Stomach (tissue), 8 donors: ENCODE measurements at regions not wholly inside any gene's neighbourhood (a gene's known extent, or its start where the extent isn't known, plus 50 kb on each side); places are given as distances from the start of the nearest gene placed in this dataset.
A peak's percentile ranks its signal among the peaks of the same experiment; 100 is the strongest.

Experiments
- DNase-seq, 2 donors: peaks; one replicate each; pipeline versions ENCODE4 v3.0.0 to v3.0.0-alpha.2; 2013 to 2019
- H3K27ac ChIP-seq, 5 donors: fragments of 200-600 bp in 4 of 5; sonication (generic) in 4 of 5; one replicate each; pipeline ENCODE4 v1.5.1; 2013 to 2019; ENCODE audit warnings: mild to moderate bottlenecking in 1 of 5, moderate library complexity in 1 of 5
- H3K27me3 ChIP-seq, 3 donors: fragments of 200-600 bp; sonication (generic); one replicate each; pipeline ENCODE4 v1.5.1; 2017 to 2019; ENCODE audit warnings: mixed run types in 1 of 3
- H3K36me3 ChIP-seq, 4 donors: fragments of 200-600 bp; sonication (generic); 1 replicate in 3 of 4; 2 replicates in 1 of 4; pipeline ENCODE4 v1.5.1; 2016 to 2019
- H3K4me1 ChIP-seq, 4 donors: fragments of 200-600 bp; sonication (generic); one replicate each; pipeline ENCODE4 v1.5.1; 2016 to 2019
- H3K4me3 ChIP-seq, 4 donors: fragments of 200-600 bp; sonication (generic) in 3 of 4; one replicate each; pipeline ENCODE4 v1.5.1; 2016 to 2019; ENCODE audit warnings: mild to moderate bottlenecking in 1 of 4
- H3K9me3 ChIP-seq, 4 donors: fragments of 200-600 bp; sonication (generic); one replicate each; pipeline ENCODE4 v1.5.1; 2016 to 2019
- EP300 ChIP-seq: sonication (generic); formaldehyde crosslinking; IDR thresholded peaks from one replicate; pipeline ENCODE4 v1.6.1; 2017; ENCODE audit warnings: antibody characterized with exemption
- POLR2A ChIP-seq, 4 donors: fragments of 450-650 bp; IDR thresholded peaks; one replicate each; pipeline ENCODE4 v1.6.1; 2016; ENCODE audit warnings: antibody characterized with exemption in 4 of 4, control low read depth in 2 of 4, mild to moderate bottlenecking in 1 of 4, moderate library complexity in 1 of 4
- POLR2AphosphoS5 ChIP-seq, 3 donors: sonication (generic); formaldehyde crosslinking; IDR thresholded peaks; one replicate each; pipeline ENCODE4 v1.6.1; 2016; ENCODE audit warnings: antibody characterized with exemption in 3 of 3
- WGBS, 5 donors: extraction: QIAGEN DNeasy Blood & Tissue Kit in 3 of 5; methylation state at CpG; one replicate each; pipeline versions ENCODE4 v1.1.5 to v1.1.7; 2013 to 2018; 5-methylcytosine and 5-hydroxymethylcytosine counted together
- intact Hi-C: fragments of 100-400 bp; cut with DNase I; formaldehyde crosslinking; loops from one replicate; pipeline ENCODE4 v1.15.1; 2023; ENCODE audit warnings: low total_unique reads
- TF ChIP-seq, protein P1 (sequence below), 7 experiments: fragments of 450-650 bp in 4 of 7; fragments of 200-600 bp in 3 of 7; sonication (generic) in 3 of 7; IDR thresholded peaks; one replicate each; pipeline ENCODE4 v1.5.1; 2016 to 2019; ENCODE audit warnings: antibody characterized with exemption in 7 of 7, control low read depth in 2 of 7, mild to moderate bottlenecking in 1 of 7
- donor health status: healthy with polysubstance abuse.
- donor health status: Bipolar disorder and iron deficiency.
- donor health status: healthy.

DNA sequence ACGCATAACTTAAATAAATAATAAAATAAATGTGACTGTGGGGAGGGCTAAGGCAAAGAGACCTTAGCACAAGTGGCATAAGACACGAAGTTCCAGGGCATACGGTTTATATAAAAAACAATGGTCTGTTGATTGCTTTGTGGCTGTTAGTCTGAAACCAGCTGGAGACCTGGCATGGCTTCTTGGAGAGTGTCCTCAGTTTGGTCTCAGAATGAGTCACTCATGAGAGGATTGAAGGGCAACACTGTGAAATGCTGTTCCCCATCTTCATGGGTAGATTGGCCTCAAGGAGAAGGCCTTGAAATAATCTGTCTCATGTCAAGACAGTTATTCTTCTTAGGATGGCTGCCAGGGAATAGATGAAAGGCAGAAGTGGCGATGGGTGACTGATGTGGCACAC, 62.2 kb downstream of the SOX2 start:
- Histone ChIP-seq H3K4me3 (no peak overlapping the region), H3K27me3 (no peaks in the 10 kb centered on the region), H3K4me1 (no peaks in the 10 kb centered on the region), H3K27ac (no peak overlapping the region), H3K36me3 (no peaks in the 10 kb centered on the region), H3K9me3 (no peaks in the 10 kb centered on the region)
- intact Hi-C loops = no loop called here
- no peak for DNase-seq
- 77 to 86% (median 81%) methylated on average over 4 of the region's 4 CpGs for WGBS, 5 donors
- no peak for TF ChIP-seq EP300
- TF ChIP-seq POLR2A (IDR thresholded peaks at IDR 0.05) = no peak
- TF ChIP-seq, protein P1, sequence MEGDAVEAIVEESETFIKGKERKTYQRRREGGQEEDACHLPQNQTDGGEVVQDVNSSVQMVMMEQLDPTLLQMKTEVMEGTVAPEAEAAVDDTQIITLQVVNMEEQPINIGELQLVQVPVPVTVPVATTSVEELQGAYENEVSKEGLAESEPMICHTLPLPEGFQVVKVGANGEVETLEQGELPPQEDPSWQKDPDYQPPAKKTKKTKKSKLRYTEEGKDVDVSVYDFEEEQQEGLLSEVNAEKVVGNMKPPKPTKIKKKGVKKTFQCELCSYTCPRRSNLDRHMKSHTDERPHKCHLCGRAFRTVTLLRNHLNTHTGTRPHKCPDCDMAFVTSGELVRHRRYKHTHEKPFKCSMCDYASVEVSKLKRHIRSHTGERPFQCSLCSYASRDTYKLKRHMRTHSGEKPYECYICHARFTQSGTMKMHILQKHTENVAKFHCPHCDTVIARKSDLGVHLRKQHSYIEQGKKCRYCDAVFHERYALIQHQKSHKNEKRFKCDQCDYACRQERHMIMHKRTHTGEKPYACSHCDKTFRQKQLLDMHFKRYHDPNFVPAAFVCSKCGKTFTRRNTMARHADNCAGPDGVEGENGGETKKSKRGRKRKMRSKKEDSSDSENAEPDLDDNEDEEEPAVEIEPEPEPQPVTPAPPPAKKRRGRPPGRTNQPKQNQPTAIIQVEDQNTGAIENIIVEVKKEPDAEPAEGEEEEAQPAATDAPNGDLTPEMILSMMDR (IDR thresholded peaks at IDR 0.05) = no peak
- no peak for TF ChIP-seq POLR2AphosphoS5 (IDR thresholded peaks at IDR 0.05)

DNA sequence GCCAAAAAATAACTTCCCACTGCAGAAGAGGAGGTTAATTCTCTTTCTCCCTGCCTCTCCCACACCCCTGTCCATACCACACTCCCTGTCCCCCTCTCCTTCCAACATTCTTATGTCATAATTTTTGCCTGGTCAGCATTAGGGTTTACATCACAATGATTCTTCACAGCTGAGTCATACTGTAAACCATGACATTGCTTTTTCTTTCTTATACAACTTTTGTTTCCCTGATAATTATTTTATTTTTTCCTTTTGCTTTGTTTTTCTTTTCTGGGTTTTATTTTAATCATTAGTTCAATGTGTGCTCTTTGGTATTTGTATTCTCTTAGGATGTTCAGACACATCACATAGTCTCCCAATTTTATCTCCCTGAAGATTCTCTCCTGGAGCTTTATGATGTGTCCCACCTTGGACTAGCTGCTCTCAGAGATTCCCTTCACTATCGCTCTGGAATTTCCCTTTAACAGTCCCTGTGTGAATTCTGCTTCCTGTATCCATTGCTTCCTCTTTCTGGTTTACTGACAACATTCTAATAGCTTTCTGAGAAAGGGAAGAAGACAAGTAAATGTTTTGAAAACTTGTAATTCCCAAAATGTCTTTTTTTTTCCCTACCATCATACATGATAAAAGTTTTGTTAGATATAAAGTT, 70.7 kb downstream of the SOX2 start:
- Histone ChIP-seq H3K27ac (no peak overlapping the region), H3K27me3 (no peaks in the 10 kb centered on the region), H3K36me3 (no peaks in the 10 kb centered on the region), H3K4me1 (no peaks in the 10 kb centered on the region), H3K9me3 (no peaks in the 10 kb centered on the region), H3K4me3 (no peak overlapping the region)
- intact Hi-C loops = no loop called here
- TF ChIP-seq EP300 (no peak), POLR2A (IDR thresholded peaks at IDR 0.05) (no peak), POLR2AphosphoS5 (IDR thresholded peaks at IDR 0.05) (no peak)
- TF ChIP-seq, protein P1 (IDR thresholded peaks at IDR 0.05) = no peak
- DNase-seq = no peak
- WGBS, 5 donors = 23 to 62% (median 44%) methylated on average over 1 of the region's 1 CpG

DNA sequence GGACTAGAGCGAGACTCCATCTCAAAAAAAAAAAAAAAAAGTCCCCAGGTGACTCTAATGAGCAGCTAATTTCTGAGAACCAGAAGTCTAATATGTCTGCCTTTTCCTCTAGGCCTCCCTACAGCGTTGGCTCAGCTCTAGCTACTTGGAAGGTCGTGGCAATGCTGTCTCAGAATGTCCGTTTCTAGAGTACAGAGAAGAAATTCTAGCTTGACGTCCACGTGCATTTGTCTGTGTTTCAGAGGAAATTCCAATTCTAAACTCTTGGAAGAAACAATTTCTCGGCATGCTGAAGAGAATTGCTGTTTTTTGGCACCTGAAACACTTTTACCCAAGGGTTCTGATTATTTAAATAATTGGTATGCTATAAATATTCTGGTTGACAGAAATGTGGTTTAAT, 78.8 kb downstream of the SOX2 start:
- H3K36me3 ChIP-seq = no peaks in the 10 kb centered on the region
- WGBS, 5 donors = 55 to 83% (median 65%) methylated on average over 7 of the region's 7 CpGs
- peak in 1 of 2 donors; percentile 16 for DNase-seq
- H3K9me3 ChIP-seq = no peaks in the 10 kb centered on the region
- intact Hi-C loops = no loop called here
- no peak overlapping the region for H3K27ac ChIP-seq
- H3K27me3 ChIP-seq = no peaks in the 10 kb centered on the region
- no peaks in the 10 kb centered on the region for H3K4me1 ChIP-seq
- H3K4me3 ChIP-seq = no peak overlapping the region
- TF ChIP-seq EP300 (no peak), POLR2AphosphoS5 (IDR thresholded peaks at IDR 0.05) (no peak), POLR2A (IDR thresholded peaks at IDR 0.05) (no peak)
- TF ChIP-seq, protein P1 (IDR thresholded peaks at IDR 0.05) = no peak

DNA sequence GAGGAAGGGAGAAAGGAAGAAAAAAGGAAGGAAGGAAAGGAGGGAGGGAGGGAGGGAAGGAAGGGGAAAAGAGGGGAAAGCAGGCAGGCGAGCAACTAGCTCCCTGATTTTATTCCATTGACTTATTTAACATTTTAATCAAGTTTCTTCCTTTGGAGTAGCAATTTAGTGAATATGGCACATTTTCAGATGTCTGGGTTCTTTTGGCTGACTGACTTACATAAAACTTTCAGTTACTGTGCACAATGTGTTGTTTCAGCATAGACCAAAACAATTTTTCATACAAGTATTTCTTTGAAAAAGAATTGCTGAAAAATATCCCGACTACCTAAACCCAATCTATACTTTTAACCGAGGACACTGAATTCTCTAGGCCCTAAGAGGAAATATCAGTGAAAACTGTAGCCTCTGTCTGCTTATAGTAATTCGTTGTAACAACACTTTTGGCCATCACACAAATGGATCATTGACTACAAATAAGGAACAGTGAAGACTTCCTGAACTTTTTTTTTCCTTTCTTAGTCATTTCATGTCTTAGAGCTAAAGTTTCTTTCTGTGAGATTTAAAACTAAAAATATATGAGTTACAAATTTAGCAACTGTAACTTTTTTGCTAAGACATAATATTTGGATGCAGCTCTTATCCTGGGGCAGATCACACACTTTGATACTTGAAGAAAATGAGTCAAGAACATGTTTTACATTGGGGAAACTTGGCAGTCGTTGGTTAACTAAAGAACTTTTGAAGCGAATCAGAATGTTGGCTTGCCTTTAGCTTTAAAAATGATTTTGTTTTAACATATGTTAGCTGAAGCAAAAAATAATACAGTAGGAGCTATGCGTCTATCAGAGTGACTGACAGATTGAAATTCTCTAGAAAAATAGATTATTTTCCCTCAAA, 79.6 kb downstream of the SOX2 start:
- Histone ChIP-seq H3K27ac (no peak overlapping the region), H3K27me3 (no peaks in the 10 kb centered on the region), H3K4me1 (no peaks in the 10 kb centered on the region), H3K4me3 (no peak overlapping the region), H3K36me3 (no peaks in the 10 kb centered on the region), H3K9me3 (no peaks in the 10 kb centered on the region)
- no peak for DNase-seq
- WGBS, 5 donors = 50 to 78% (median 68%) methylated on average over 7 of the region's 7 CpGs
- TF ChIP-seq, protein P1 (IDR thresholded peaks at IDR 0.05) = no peak
- TF ChIP-seq EP300 (no peak), POLR2A (IDR thresholded peaks at IDR 0.05) (no peak), POLR2AphosphoS5 (IDR thresholded peaks at IDR 0.05) (no peak)
- intact Hi-C loops = no loop called here
